Stimulated activated CD8-positive, alpha-beta memory T cell treated with anti-CD3 and anti-CD28 coated beads, Interleukin-4, amount 100 ng/mL, for 48 hours (primary cell): ENCODE measurements at regions not wholly inside any gene's neighbourhood (a gene's known extent, or its start where the extent isn't known, plus 50 kb on each side); places are given as distances from the start of the nearest gene placed in this dataset.

Experiments
- DNase-seq: peaks from one replicate; pipeline ENCODE4 v3.0.0-alpha.2; 2020

DNA sequence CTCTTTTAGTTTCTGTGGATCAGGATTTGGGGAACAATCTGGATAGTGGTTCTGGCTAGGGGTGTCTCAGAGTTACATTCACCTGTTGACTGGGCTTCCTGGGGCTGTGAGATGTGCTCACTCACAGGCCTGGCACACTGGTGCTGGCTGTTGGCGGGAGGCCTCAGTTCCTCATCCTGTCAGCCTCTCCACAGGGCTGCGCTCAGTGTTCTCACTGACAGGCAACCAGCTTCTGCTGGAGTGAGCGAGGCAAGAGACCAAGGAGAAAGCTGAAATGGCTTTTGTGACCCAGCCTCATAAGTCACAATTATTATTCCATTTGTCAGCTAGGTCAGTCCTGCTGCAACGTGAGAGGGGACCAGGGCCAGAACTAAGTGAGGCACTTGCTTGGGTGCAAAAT is 180.6 kb upstream of the GLI2 start:
- DNase-seq = no peak

DNA sequence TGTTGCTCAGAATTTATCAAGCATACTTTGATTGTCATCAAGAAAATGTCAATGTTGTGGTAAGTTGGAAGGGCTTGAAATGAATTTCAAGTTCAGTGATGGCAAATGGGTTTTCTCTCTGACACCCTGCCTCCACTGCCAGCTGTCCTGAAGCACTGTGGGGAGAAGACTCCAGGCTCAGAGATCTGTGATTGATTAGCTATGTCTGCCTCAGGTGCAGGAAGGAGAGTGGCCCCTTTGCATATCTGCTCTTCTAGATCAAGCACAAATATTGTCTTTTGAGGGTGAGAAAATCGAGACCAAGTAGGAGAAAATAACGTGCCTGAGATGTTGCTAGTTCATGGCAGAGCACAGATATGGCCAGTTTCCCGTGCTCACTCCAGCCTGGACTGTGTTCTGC is 178.8 kb upstream of the GLI2 start:
- no peak for DNase-seq

DNA sequence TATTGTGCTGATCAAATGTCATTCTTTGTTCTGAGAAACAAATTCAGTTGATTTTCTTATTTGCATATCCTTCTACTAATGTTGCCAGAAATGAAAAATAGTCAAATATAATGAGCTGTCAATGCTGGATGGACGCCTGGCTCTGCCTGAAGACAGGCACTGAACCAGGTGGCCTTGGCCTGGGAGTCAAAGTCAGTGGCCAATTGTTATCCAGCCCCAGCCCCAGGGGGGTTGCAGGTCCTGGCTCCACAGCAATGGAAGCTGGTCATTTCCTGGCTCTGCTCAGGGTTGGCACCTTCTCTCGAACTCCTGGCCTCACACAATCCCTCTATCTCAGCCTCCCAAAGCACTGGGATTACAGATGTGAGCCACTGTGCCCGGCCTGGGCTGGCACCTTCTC is 176.8 kb upstream of the GLI2 start:
- DNase-seq = no peak

DNA sequence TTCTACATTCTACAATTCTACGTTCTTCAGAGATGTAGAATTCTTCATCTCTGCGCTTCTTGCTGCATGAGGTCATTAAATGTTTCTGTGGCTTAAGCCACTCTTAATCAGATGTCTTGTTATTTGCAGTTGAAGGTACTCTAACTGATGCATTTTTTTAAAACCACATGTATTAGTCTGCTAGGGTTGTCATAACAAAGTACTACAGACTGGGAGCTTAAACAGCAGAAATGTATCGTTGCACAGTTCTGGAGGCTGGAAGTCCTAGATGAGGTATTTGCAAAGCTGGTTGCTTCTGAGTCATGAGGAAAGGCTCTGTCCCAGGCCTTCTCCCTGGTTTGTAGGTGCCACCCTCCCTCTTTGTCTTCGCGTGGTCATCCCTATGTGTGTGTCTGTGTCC is 176.3 kb upstream of the GLI2 start:
- DNase-seq = no peak

DNA sequence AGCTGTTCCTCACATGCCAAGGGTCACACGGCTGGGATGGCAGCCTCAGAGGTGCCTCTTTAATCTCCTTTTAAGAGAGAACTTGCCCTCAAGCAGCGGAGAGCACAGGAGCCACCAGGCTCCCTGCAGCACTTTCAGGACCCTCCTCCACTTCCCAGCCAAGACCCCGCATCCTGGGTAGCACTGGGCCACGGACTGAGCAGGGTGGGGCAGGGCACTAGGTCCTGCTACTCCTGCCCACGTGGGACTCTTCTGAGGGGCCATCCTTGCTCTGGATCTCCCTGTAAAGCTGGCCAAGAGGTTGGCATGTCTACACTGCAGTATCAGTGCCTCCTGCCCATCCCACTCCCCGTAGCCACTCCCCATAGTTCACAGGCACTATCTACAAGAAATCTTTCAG is 175.3 kb upstream of the GLI2 start:
- DNase-seq = no peak

DNA sequence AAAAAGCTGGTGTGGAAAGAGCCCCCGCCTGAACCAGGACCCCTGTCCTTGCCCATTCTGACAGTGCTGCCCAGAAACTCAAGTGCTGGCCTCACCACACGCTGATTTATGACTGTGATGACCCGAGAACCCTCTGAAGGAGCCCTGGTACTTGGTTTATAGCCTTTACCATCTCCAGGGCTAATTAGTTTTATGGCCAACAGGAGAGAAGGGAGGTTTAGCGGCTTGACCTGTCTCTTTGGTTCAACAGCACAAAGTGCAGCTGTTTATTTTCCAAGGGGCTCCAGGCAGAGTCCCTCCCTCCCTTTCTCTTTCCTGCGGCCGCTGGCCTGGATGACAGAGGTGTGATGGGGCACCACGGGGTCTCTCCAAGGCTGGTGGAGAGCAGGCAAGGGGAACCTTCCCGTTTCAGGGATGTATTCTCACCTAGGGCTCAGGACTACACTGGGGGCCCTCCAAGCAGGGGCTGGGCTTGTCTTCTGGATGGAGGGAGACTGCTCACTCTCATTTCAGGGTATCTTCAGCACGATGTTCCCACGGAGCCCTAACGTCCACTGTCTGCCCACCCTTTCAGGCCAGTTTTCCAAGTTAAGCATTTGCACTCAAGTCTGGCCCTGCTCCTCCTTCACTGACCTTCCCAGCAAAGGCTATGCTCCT is 174.2 kb upstream of the GLI2 start:
- no peak for DNase-seq

DNA sequence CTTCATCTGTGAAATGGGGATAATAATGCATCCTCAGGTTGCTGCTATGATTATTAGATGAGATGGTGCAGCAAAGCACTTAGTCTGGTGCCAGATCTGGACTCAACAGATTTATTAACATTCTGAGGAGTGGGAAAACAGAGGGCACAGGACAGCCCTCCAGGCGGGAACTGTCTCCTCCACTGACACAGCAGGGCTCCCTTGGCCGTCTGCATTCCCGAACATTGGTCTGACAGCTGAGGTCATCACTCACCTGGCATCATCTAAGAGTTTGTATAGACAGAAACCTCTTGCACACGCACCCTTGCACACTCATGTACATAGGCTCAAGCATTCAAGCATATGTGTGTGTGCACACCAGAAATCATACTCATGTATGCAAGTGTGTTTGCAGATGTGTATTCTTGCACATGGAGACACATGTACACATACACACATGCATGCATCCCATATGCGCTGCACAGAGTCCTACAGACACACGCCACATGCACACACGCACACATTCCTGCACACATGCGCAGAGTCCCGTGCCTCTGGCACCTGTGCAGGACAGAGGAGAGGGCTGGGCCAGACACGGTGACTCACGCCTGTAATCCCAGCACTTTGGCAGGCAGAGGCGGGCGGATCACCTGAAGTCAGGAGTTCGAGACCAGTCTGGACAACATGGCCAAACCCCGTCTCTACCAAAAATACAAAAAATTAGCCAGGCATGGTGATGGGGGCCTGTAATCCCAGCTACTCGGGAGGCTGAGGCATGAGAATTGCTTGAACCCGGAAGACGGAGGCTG is 173.3 kb upstream of the GLI2 start:
- DNase-seq = no peak

DNA sequence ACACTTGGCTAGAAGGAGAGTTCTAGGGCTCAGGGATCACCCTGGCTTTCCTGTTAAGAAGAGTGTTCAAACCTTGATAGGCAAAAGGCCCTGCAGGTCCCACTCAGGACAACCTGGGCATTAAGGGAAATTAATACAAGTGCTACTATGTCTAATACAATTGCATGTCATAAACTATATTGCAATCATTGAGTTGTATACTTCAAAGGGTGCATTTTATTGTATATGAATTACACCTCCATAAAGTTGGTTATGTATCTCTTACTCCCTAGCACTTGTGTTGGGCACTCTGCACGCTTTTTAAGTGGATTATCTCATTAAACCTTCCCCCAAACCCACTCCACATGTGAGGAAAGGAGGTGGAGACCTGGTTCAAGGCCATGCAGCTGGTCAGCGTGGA is 172.1 kb upstream of the GLI2 start:
- DNase-seq = no peak

DNA sequence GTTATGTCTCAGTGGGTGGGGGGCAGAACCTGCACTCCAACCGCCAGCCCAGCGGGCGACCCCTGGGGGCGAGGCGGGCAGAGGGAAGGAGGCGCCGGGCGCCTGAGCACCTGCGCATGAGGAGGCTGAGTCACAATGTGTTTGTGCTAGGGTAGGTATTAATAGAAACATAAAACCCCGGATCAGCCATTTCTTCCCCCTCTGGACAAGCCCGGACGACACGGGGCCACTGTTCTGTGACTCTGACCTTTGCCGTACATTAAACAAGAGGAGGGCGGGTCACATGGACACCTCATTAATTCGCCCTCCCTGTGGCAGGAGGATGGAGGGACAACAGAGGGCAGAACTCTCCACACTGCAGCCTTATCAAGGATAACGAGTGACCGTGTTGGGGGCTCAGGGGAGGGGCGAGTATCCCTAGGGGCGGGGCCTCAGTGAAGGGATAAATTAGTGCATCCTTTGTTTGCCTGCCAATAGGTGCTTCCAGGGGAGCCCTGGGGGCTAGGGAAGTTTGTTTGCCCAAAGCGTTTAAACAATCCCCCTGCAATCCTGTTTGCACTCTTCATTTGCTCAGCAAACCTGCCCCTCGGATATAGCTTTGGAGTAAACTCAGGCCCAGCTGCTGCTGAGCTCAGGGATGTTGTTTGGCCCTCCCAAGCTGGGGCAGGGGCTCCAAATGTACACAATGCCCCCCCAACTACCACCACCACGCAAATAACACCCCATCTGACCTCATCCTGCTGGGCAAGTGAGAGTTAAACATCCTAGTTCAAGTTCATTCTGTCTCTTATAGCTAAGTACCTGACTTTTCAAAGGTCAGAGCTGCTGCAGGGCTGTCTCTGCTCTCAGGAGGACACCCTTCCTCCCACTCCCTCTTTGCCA is 171.2 kb upstream of the GLI2 start:
- no peak for DNase-seq

DNA sequence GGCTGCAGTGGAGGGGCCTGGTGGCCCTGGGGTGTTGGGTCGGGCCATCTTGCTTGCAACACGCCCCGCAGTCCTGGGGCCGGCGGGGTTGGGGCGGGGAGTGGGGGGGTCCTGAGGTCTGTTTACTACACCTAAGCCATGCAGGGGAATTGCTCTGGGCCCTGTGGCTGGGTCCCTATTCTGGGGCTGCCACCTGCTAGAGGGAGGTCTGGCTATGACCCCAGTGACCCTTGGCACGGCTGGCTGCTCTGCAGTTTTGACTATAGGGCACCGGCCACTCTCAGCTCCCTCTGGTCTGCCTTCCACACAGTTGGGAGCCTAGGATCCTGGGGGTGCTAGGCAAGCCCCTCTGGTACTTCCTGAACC is 170.6 kb upstream of the GLI2 start:
- no peak for DNase-seq

DNA sequence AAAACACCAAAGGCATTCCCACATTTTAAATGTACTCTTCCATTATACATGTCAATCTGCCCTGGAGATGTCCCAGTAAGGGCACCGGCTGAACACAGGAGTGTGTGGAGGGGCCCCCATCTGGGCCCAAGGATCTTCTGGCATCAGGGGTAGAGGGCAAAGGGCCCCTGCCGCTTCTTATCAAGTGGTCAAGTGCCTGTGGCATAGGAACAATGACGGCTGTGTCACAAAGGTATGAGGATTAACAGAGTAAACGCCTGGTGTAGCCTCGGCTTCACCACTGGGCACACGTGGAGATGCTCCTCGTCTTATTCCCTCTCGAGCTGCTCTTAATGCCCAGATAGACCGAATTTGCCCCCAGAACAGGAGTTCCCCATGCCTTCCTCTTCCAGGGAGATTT is 169.7 kb upstream of the GLI2 start:
- no peak for DNase-seq

DNA sequence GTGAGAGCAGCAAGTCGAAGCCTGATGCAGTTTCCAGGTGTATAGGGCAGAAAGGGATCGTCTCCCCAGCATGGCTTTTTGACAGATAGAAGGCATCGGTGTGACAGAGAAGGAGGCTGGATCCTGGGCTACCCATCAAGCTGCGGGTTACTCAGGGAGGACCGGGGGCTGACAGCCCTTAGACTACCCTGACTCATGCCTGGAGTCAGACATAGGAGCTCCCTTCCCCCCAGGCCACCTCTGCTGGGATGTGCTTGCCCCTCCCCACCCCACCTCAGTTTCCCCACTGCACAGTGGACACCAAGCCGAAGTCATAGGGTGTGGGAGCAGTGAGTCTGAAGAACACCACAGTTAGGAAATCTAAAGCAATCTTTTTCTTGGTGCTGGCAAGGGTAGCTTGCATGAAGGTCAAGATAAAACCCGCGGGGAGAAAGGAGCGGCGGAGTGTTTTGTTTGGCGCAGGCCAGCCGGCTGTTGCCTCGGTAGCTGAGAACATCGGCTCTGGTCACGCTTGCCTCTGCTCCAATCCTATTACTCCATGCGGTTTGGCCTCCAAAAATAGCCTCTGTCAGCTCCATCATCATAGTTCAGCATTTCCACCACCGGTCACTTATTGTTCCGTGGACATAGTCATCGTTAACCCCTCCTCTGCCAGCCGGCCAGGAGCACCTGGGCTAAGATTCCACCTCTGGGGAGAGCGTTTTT is 169.2 kb upstream of the GLI2 start:
- no peak for DNase-seq

DNA sequence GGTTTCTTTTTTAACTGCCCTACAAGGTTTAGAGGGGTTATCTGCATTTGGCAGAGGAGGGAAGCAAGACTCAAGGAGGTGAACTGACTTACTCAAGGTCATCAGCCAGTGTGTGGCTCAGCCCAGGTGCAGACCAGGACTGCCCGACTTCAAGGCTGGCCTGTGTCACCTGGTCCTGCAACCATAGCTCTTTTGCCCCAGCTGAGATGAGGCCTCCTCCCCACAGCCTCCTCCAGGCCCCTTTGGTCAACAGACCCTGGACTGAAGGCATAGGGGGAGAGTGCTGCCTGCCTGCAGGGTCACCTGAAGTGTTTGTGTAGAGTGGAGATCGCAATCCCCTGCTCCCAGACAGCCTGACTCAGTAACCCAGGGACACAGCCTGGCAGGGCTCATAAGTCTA is 168.5 kb upstream of the GLI2 start:
- no peak for DNase-seq

DNA sequence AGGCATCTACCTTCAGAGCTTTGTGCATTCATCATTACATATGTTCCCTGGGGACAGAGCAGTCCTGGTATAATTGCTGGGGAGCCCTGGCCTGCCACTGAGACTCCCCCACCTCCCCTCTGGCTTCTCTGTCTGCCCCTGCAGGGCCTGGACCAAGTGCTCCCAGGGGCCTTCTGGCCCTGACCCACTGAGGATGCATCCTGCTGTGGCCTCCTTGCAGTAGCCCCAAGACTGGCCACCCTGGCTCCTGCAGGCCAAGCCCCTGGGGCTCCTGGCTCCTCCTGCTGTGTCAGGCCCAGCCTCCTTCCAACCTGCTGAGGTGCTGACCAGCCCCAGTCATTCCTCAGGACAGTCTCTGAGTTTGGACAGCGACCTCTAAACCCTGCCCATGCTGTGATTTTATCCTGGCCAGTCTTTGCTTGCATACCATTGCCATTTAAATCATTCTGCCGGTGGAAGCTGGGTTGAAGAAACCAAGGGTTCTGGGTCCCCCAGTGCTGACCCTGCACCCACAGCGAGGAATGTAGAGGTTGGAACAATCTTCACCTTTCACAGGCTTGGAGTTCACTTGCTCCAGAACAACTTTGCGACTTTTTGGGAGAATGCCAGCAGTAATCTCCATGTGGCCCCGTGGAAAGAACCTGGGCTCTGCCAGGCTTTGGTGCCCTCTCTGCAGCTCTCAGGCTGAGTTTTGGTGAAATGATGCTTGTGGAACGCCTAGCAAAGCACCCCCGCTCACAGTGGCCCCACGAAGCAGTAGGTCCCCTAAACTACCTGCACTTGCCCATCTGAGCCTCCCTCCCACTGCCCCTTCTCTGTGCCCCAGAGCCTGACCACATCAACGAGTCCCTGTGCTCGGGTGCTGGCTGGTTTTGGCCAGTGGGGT is 167.3 kb upstream of the GLI2 start:
- DNase-seq = no peak

DNA sequence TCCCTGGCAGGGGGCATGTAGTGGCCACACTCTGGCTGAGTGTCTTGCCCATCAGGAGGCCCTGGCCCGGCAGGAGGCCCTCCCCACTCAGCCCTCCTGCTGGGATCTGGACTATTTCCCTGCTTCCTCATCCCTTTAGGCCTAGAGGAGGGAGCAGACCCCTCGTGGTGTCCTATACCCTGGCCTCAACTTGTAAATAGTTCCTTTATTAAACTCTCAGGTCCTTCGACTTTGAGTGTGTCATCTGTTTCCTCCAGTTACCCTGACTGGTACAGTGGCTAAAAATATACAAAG is 166.7 kb upstream of the GLI2 start:
- no peak for DNase-seq

DNA sequence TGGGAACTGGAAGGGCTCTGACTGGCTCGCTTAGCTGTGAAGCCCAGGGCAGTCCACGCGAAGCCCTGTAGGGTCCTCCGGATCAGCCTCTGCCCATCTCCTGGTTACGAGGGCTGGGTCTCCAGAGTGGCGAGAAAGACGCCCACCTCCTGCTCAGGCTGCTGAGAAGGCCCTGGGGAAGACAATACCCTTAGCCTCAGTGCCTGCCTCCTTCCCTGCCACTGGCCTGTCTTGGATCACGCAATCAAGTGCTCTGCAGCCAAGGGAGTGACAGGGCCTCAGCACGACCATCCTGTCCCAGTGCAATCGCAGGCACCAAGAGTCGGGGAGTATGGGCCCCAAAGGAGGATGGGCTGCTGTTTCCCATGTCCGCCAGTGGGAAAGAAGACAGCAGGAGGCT is 165.7 kb upstream of the GLI2 start:
- no peak for DNase-seq

DNA sequence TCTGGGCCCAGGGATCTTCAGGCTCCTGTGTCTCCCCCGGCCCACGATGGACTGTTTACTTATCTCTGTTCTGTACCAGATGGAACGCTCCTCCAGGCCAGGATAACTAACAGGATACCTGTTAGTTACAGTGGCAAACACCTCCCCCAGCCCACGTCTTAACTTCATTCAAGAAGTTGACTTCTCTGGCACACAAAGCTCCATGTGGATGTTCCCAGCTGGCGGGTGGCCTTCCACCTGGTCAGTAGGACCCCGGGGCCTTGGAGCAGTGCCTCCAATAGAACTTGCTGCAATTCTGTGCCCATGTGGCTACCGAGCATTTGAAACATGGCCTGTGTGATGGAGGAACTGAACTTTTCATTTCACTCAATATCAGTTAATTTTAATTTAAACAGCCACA is 165.1 kb upstream of the GLI2 start:
- no peak for DNase-seq

DNA sequence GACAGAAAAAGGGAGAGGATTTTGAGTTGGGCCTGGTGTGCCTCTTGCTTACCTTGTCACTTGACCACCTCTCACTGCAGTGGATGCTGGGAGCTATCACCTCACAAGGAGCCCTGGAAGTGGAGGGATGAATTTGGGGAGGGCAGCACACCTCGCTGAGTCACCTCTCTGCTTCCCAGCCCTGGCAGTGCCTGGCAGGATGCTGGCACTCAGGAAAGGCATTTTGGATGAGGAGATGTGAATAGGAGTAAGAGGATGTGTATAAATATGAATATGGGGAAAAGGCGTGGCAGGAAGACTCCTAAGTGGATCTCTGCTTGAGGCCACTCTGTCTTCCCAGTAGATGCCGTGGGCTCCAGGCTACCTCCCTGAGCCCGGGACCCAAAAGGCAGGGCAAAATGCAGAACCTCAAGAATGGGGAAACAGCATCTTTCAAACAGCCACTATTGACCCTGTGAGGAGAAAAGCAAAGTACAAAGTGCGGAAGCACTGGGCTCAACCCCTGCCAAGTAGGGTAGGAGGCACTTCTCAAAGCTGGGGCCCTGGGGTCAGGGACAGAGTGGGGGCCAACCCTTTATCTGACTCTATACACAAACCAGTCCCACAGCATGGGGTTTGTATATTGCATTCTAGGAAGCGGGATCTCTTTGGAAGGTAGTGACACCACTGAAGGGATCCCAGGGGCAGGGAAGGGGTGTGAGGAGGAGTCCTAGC is 164.5 kb upstream of the GLI2 start:
- no peak for DNase-seq

DNA sequence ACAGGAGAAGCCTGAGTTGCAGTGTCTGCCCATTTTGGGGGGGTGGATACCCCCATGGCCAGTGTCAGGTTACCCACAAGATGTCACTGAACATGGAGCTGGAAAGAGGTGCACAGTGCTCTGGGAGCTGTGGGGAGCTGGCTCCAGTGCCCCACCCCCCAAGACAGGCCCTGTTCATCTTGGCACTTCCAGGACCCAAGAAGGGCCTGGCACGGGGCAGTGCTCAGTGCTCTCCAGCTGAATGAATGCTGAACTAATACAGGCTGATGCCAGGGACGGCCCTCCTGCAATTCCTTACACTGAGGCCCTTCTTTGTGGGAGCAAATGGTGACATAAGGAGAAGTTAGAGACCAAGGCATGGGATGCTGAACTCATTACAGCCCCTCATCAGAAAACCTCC is 163.4 kb upstream of the GLI2 start:
- no peak for DNase-seq

DNA sequence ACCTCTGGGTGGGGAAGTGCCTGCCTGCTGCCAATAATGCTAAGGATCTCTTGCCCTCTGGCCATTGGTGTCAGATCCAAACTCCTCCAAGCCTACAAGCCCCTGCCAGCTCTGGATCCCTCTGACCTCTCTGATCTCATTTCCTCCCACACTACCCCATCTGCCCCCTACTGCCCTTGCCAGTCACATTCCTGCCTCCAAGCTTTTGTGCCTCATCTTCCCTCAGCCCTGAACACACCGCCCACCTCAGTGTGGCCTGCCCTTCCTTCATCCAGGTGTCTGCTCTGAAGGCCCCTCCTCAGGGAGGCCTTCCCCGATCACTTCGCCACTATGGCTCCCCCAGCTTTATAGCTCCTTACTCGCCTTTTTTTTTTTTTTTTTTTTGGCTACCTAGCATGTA is 161.0 kb upstream of the GLI2 start:
- DNase-seq = no peak

DNA sequence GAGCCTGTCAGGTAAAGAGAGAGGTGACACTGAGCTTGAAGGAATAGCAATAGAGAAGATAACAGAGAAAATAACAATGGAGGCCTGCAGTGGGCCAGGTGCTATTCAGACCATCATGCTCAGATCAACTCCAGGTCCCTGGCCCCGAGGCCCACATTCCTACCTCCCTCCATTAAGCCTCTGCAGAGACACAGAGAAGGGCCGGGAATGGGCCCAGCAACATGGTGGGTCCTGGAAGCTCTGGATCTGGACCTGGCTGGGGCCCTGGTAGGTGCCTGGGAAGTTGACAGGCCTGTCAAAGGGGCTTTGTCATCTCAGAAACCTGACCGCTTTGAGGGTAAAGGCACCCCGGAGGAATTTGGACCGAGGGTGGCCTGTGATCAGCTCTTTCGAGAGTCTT is 159.7 kb upstream of the GLI2 start:
- no peak for DNase-seq
